HG02588 (cell line): ENCODE measurements at regions not wholly inside any gene's neighbourhood (a gene's known extent, or its start where the extent isn't known, plus 50 kb on each side); places are given as distances from the start of the nearest gene placed in this dataset.
"Not testable (repeated sequence)": the region's sequence is repeated elsewhere in the genome, so short reads cannot be mapped to it uniquely, and the experiment has no call there.

ENCODE experiments used
- ATAC-seq: cut with Tn5 transposase; IDR thresholded peaks from one replicate; pipeline ENCODE4 v1.9.1; 2021; ENCODE audit warnings: mild to moderate bottlenecking, moderate library complexity; ENCODE audit not compliant: unreplicated experiment

DNA sequence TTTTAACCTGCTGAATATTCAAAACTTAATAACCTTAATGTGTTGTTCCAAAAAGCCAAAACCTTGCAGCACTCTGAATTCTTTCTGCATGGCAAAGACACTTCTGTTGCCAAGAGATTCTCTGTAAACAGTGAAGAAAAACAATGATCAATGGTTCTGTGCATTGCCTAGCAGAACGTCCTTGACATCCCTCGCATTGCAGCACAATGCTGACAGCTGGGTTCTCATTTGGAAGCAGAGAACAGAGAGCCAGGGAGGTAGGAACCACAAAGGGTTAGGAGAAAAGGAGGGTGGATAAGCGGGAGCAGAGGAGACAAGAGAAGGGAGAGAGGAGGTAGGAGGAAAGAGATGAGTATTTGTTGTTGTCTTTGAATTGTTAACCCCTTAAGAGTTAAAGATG, 501.1 kb downstream of the NAV3 start:
- ATAC-seq, result no peak

DNA sequence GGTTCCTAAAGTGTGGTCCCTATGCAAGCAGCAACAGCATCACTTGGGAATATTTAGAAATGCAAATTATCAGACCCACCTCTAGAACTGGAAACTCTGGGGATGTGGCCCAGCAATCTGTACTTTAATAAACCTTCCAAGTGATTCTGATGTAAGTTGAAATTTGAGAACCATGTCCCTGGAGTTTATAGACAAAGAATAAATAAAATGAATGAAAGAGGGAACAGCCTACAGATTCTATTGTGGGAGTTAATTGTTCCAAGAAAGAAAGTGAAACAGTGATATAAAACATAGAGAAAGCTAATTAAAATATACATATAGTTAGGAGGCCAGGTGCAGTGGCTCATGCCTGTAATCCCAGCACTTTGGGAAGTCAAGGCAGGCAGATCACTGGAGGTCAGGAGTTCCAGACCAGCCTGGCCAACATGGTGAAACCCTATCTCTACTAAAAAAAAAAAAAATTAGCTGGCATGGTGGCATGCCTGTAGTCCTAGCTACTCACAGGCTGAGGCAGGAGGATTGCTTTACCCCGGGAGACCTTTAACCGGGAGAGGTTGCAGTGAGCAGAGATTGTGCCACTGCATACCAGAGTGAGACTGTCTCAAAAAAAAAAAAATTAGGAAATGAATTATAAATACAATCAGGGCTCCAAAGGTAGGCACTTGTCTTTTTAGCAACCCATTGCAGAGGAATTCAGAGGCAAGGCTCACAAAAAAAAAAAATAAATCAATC, 507.5 kb downstream of the NAV3 start:
- ATAC-seq, result no peak

DNA sequence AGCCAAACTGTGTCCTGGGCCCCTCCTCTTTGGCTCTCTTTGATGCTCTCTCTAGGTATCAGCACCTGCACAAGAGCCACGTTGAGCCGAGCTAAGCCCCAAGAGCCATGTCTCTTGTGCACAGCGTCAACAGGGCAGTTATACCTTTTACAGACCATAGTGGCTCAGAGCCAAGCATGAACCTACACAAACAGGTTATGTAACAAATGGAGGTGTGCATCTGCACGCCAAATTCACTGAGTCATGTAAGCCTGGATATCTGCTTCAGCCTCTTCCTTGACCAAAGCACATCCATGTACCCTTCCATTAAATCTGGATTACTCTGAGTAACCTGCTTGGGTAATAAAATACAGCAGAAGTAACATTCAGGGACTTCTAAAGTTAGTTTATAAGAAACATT, 509.7 kb downstream of the NAV3 start:
- no peak for ATAC-seq

DNA sequence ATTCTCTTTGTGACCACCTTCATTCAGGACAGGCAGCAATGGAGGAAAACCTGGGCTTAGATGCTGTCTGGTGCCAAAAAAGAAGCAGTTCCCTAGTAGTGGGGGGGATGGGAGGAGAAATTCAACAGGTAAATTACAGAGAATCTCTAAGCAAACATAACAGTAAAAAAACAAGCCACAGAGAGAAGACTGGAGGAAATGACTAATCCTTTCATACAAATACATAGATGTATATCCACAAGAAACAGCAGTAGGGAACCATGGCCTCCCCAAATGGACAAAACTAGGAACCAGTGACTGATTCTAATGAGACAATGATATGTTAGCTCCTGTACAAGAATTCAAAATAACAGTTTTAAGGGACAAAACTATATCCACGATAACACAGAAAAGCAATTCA, 513.0 kb downstream of the NAV3 start:
- ATAC-seq, result no peak

GRCh38 chr12:78359520-78359919, 505.1 kb upstream of the SYT1 start:
- ATAC-seq, result no peak

GRCh38 chr12:78361683-78362082, 502.9 kb upstream of the SYT1 start:
- ATAC-seq, result no peak

GRCh38 chr12:78371284-78371683, 493.3 kb upstream of the SYT1 start:
- no peak for ATAC-seq

DNA sequence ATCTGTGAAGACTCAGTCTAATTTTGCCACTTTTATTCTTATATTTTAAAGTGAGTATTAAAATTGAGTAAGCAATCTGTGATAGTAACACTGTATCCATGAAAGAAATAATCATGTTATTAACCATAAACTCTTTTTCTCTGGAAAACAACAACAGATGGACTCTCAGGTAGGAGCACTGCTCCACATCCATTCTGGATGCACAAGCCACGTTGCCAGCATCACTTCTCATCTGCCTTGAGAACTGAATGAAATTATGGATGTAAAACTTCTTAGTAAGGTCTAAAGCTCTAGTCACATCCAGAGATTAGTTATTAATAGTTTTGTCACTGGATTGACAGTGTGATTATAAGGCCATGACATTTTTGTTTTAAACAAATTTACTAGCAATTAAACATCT, 489.1 kb upstream of the SYT1 start:
- no peak for ATAC-seq

DNA sequence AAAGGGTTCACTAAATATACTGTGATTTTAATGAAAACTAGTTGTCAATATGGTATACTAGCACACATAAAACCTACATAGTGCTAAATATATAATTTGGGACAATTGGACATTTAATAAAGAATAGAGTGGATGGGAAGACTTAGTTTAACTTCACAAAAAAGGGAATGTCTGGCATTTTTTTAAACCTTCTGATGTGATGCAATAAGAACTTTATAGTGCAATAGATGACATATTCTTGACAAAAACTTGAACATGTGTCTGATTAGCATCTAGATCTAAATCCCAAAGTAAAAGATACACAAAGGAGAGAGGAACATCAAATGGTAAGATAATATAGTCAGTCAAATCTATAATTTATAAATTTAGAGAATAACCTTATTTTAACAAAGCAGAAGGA, 488.3 kb upstream of the SYT1 start:
- ATAC-seq, result no peak

GRCh38 chr12:78379065-78379464, 485.5 kb upstream of the SYT1 start:
- not testable (repeated sequence) for ATAC-seq

DNA sequence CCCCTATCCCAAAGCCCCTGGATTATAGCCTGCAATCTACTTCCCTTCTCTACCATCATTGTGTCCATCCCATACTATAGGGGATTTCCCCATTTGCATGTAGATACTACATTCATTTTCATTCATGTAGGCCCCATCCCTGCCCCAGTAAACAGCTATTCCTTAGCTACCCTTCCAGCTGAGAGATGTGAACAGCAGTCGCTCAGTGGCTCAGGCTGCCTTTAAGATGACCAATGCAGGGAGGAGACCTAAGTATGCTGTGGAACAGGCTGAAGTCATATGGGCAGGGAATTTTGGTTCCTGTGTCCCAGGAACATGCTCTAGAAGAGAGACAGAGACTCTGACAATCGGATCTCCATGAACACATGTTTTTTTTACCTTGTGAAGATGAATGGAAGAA, 481.2 kb upstream of the SYT1 start:
- ATAC-seq, result no peak

- no peak for ATAC-seq
Measured at GRCh38 chr12:78384541-78384940, 480.0 kb upstream of the SYT1 start.

- no peak for ATAC-seq
Measured at GRCh38 chr12:78385541-78385940, 479.0 kb upstream of the SYT1 start.

GRCh38 chr12:78386871-78387270, 477.7 kb upstream of the SYT1 start:
- no peak for ATAC-seq

GRCh38 chr12:78387721-78388120, 476.9 kb upstream of the SYT1 start:
- ATAC-seq, result no peak

DNA sequence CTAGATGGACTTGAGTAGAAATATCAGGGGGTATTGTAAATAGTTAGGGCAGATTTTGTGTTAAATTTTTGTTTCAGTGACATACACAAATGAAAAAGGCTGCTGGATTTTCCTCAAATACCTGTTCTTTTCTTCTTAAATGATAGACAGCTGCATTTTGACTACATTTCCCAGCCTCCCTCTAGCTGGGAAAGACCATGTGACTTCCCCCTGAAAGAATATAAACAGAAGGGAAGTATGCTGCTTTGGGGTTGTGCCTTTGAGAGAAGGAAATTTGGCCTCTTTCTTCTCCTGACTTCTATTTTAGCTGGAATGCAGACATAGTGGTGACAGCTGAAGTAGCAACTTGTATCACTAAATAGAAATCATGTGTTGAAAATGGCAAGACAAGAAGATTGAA, 476.1 kb upstream of the SYT1 start:
- no peak for ATAC-seq

DNA sequence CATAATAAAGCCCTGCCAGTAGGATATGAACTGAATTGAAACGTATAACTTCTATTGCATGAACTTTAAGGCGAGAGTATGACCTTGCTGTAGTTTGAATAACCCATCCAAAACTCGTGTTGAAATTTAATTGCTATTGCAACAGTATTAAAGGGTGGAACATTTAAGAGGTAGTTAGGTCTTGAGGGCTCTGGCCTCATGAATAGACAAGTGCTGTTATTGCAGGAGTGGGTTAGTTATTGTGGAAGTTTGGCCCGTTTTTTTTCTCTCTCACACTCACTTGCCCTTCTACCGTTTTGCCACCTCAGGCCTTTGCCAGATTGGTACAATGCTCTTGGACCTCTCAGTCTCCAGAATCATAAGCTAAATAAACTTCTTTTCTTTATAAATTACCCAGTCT, 473.7 kb upstream of the SYT1 start:
- ATAC-seq, result no peak

DNA sequence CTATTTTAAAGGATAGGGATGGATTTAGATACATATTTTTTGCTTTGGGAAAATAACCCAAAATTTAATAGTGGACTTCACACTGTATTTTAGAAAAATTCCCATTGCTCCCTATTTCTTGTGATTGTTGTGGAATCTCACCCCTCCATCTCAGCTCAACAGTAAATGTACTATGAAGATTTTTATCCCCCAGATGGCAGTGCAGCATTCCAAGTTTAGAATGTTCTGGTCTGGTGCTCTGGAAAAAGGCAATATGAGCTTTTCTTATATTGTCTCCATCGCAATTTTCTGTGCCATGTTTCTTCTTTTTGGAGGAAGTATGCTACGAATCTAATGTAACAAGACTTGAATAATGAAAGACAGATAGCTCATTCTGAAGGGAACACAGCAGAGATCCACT, 471.7 kb upstream of the SYT1 start:
- ATAC-seq, result no peak

- no peak for ATAC-seq
Measured at GRCh38 chr12:78395961-78396360, 468.6 kb upstream of the SYT1 start.

DNA sequence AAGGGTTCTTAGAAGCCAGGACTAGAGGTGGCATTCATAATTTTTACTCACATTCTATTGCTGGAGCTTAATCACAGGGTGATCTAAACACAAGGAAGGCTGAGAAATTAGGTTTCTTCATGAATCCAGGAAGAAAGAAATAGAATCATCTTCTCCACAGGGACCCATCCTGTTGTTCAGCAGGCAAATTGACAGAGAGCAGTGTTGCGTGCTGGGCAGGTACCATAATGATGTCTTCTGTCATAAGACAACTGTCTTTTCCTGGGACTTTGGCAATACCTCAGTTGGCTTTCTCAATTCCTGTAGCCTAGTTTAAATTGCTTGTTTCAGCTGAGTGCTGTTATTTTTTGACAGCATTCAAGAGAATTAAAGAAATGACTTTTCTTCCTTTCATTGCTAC, 468.0 kb upstream of the SYT1 start:
- ATAC-seq, result no peak

DNA sequence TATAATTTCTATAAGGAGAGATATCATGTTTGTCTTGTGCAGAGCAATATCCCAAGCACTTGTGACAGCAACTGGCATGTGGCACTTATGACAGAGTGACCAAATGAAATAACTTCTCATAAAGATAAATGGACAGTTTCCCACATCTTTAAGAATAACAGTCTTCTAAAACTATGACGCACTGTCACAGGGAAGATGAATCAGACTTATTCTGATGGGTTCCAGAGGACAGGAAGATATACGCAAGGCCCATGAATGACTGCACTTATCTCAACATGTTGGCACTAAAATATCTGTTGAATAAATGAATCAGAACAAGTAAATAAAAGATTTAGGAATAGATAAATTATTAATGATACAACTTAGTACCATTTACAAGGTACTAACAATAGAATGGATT, 465.8 kb upstream of the SYT1 start:
- no peak for ATAC-seq

- no peak for ATAC-seq
Measured at GRCh38 chr12:78402366-78403134, 462.0 kb upstream of the SYT1 start.

GRCh38 chr12:78403136-78403535, 461.4 kb upstream of the SYT1 start:
- ATAC-seq, result no peak
